Neural progenitor cell (in vitro differentiated cells): ENCODE measurements at regions not wholly inside any gene's neighbourhood (a gene's known extent, or its start where the extent isn't known, plus 50 kb on each side); places are given as distances from the start of the nearest gene placed in this dataset.

Experiments
- EZH2 ChIP-seq: fragments of 200-600 bp; sonication (generic); IDR thresholded peaks from 2 replicates; pipeline ENCODE4 v1.6.1; 2017; ENCODE audit warnings: antibody characterized with exemption, mild to moderate bottlenecking, moderate library complexity
- EZH2phosphoT487 ChIP-seq: fragments of 200-600 bp; sonication (generic); IDR thresholded peaks from 2 replicates; pipeline ENCODE4 v1.6.1; 2017; ENCODE audit warnings: antibody characterized with exemption
- TF ChIP-seq, protein P1 (sequence below): fragments of 200-600 bp; sonication (generic); IDR thresholded peaks from 2 replicates; pipeline ENCODE4 v1.5.1; 2017; ENCODE audit warnings: antibody characterized with exemption, mild to moderate bottlenecking

DNA sequence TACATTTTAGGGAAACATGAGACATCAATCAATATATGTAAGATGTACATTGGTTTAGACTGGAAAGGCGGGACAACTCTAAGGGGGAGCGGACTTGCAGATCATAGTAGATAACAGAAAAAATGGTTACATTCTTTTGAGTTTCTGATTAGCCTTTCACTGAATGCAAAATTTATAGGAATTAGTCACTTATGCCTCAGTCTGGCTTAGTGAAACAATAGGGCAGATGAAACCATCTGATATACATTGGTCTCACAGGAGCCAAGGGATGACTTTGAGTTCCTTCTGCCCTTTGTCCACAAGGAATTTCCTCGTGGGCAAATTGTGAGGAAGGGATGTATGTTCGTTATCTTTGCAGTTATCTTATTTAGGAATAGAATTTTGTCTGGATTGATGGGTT is 128.2 kb downstream of the ARSF start:
- no peak for TF ChIP-seq EZH2
- TF ChIP-seq, protein P1, sequence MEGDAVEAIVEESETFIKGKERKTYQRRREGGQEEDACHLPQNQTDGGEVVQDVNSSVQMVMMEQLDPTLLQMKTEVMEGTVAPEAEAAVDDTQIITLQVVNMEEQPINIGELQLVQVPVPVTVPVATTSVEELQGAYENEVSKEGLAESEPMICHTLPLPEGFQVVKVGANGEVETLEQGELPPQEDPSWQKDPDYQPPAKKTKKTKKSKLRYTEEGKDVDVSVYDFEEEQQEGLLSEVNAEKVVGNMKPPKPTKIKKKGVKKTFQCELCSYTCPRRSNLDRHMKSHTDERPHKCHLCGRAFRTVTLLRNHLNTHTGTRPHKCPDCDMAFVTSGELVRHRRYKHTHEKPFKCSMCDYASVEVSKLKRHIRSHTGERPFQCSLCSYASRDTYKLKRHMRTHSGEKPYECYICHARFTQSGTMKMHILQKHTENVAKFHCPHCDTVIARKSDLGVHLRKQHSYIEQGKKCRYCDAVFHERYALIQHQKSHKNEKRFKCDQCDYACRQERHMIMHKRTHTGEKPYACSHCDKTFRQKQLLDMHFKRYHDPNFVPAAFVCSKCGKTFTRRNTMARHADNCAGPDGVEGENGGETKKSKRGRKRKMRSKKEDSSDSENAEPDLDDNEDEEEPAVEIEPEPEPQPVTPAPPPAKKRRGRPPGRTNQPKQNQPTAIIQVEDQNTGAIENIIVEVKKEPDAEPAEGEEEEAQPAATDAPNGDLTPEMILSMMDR: no peak
- TF ChIP-seq EZH2phosphoT487: no peak
